Esophagus muscularis mucosa (tissue), 3 donors: ENCODE measurements at regions not wholly inside any gene's neighbourhood (a gene's known extent, or its start where the extent isn't known, plus 50 kb on each side); places are given as distances from the start of the nearest gene placed in this dataset.

ENCODE experiments used
- CTCF ChIP-seq, 3 experiments: fragments of 200-600 bp in 2 of 3; fragments of 450-650 bp in 1 of 3; sonication (generic) in 2 of 3; IDR thresholded peaks; one replicate each; pipeline ENCODE4 v1.5.1; 2017 to 2019; ENCODE audit warnings: antibody characterized with exemption in 3 of 3, mild to moderate bottlenecking in 2 of 3, moderate library complexity in 1 of 3
- POLR2A ChIP-seq: fragments of 450-650 bp; IDR thresholded peaks from one replicate; pipeline ENCODE4 v1.6.1; 2017; ENCODE audit warnings: antibody characterized with exemption, moderate library complexity, mild to moderate bottlenecking, low read depth

- no peak for TF ChIP-seq CTCF (IDR thresholded peaks at IDR 0.05)
- TF ChIP-seq POLR2A: no peak
Observed at GRCh38 chr15:98387866-98388265, 260.5 kb upstream of the IGF1R start.
